WTC11 (cell line): ENCODE measurements at regions not wholly inside any gene's neighbourhood (a gene's known extent, or its start where the extent isn't known, plus 50 kb on each side); places are given as distances from the start of the nearest gene placed in this dataset.

Source experiments
- ATAC-seq: fragments of 200-7000 bp; cut with Tn5 transposase; 2 replicates; pipeline ENCODE4 v1.10.0; 2021; ENCODE audit warnings: mild to moderate bottlenecking, moderate library complexity
- CTCF ChIA-PET: fragments of 300-600 bp; sonication (Branson Sonifier 250); formaldehyde crosslinking; loops from one replicate; lab custom pipeline; 2021; ENCODE audit warnings: antibody characterized with exemption; lab: Charles Lee
- POLR2A ChIA-PET: fragments of 350-600 bp; sonication (Branson Sonifier 250); formaldehyde crosslinking; loops from one replicate; lab custom pipeline; 2021; ENCODE audit warnings: antibody characterized with exemption; lab: Charles Lee
- DNase-seq: peaks from one replicate; pipeline ENCODE4 v3.0.0; 2021; ENCODE audit warnings: low spot score
- H3K27ac Mint-ChIP-seq: 2 replicates; pipeline ENCODE4 v1.8.0; 2021; ENCODE audit warnings: mixed read lengths
- H3K27me3 Mint-ChIP-seq: 2 replicates; pipeline ENCODE4 v1.8.0; 2021; ENCODE audit warnings: low read depth, mild to moderate bottlenecking, moderate library complexity, mixed read lengths
- H3K36me3 Mint-ChIP-seq: 2 replicates; pipeline ENCODE4 v1.8.0; 2021; ENCODE audit warnings: mixed read lengths
- H3K4me1 Mint-ChIP-seq: 2 replicates; pipeline ENCODE4 v1.8.0; 2022; ENCODE audit warnings: mixed read lengths
- H3K4me3 Mint-ChIP-seq: 2 replicates; pipeline ENCODE4 v1.8.0; 2021; ENCODE audit warnings: mild to moderate bottlenecking, moderate library complexity, mixed read lengths
- H3K9me3 Mint-ChIP-seq: 2 replicates; pipeline ENCODE4 v1.8.0; 2021; ENCODE audit warnings: mixed read lengths
- ESRRA ChIP-seq: sonication (generic); formaldehyde crosslinking; IDR thresholded peaks from 2 replicates; pipeline ENCODE4 v1.8.1; 2022; ENCODE audit warnings: mild to moderate bottlenecking, missing genetic modification reagents, borderline replicate concordance
- FOXJ3 ChIP-seq: sonication (generic); formaldehyde crosslinking; IDR thresholded peaks from 2 replicates; pipeline ENCODE4 v1.9.0; 2021; ENCODE audit warnings: missing genetic modification reagents, mild to moderate bottlenecking, borderline replicate concordance
- GTF2I ChIP-seq: fragments of 250-450 bp; sonication (Bioruptor Pico); conservative IDR thresholded peaks from 2 replicates; pipeline ENCODE4 v1.4.0; 2021; ENCODE audit warnings: mild to moderate bottlenecking
- JAZF1 ChIP-seq: fragments of 250-450 bp; sonication (Bioruptor Pico); IDR thresholded peaks from 2 replicates; pipeline ENCODE4 v1.9.0; 2021; ENCODE audit warnings: moderate library complexity, mild to moderate bottlenecking, inconsistent platforms
- JUN ChIP-seq: sonication (generic); formaldehyde crosslinking; IDR thresholded peaks from 2 replicates; pipeline ENCODE4 v1.8.0; 2023; ENCODE audit warnings: mild to moderate bottlenecking, missing genetic modification reagents
- MYBL2 ChIP-seq: sonication (generic); formaldehyde crosslinking; IDR thresholded peaks from 2 replicates; pipeline ENCODE4 v1.8.1; 2023; ENCODE audit warnings: mild to moderate bottlenecking, moderate library complexity, missing genetic modification reagents
- NFATC4 ChIP-seq: fragments of 250-450 bp; sonication (Bioruptor Pico); IDR thresholded peaks from 2 replicates; pipeline ENCODE4 v1.9.0; 2021; ENCODE audit warnings: mild to moderate bottlenecking
- OVOL2 ChIP-seq: fragments of 250-450 bp; sonication (Bioruptor Pico); IDR thresholded peaks from 2 replicates; pipeline ENCODE4 v1.9.0; 2021; ENCODE audit warnings: mild to moderate bottlenecking, borderline replicate concordance
- SOX15 ChIP-seq: fragments of 250-450 bp; sonication (Bioruptor Pico); IDR thresholded peaks from 2 replicates; pipeline ENCODE4 v1.9.0; 2021; ENCODE audit warnings: mild to moderate bottlenecking
- TEAD1 ChIP-seq: sonication (generic); formaldehyde crosslinking; IDR thresholded peaks from 2 replicates; pipeline ENCODE4 v1.8.0; 2022; ENCODE audit warnings: mild to moderate bottlenecking, missing genetic modification reagents
- TEAD4 ChIP-seq: sonication (generic); formaldehyde crosslinking; IDR thresholded peaks from 2 replicates; pipeline ENCODE4 v1.8.0; 2022; ENCODE audit warnings: mild to moderate bottlenecking, missing genetic modification reagents
- ZBTB21 ChIP-seq: sonication (generic); formaldehyde crosslinking; IDR thresholded peaks from 2 replicates; pipeline ENCODE4 v1.8.1; 2023; ENCODE audit warnings: mild to moderate bottlenecking, missing genetic modification reagents, borderline replicate concordance
- TF ChIP-seq, protein P1 (sequence below): sonication (generic); formaldehyde crosslinking; IDR thresholded peaks from 2 replicates; pipeline ENCODE4 v1.8.0; 2022; ENCODE audit warnings: mild to moderate bottlenecking, missing genetic modification reagents
- TF ChIP-seq, protein P2 (sequence below): sonication (generic); formaldehyde crosslinking; IDR thresholded peaks from 2 replicates; pipeline ENCODE4 v1.8.1; 2022; ENCODE audit warnings: mild to moderate bottlenecking, missing genetic modification reagents, moderate library complexity, borderline replicate concordance
- TF ChIP-seq, protein P3 (sequence below): fragments of 250-450 bp; sonication (Bioruptor Pico); conservative IDR thresholded peaks from 2 replicates; pipeline ENCODE4 v1.9.0; 2021; ENCODE audit warnings: mild to moderate bottlenecking
- TF ChIP-seq, protein P4 (sequence below): sonication (generic); formaldehyde crosslinking; IDR thresholded peaks from 2 replicates; pipeline ENCODE4 v1.8.1; 2022; ENCODE audit warnings: mild to moderate bottlenecking, moderate library complexity, missing genetic modification reagents
- TF ChIP-seq, protein P5 (sequence below): sonication (generic); formaldehyde crosslinking; IDR thresholded peaks from 2 replicates; pipeline ENCODE4 v1.8.0; 2022; ENCODE audit warnings: mild to moderate bottlenecking, missing genetic modification reagents
- TF ChIP-seq, protein P6 (sequence below): sonication (generic); formaldehyde crosslinking; IDR thresholded peaks from 2 replicates; pipeline ENCODE4 v1.8.1; 2023; ENCODE audit warnings: mild to moderate bottlenecking, missing genetic modification reagents, moderate library complexity

DNA sequence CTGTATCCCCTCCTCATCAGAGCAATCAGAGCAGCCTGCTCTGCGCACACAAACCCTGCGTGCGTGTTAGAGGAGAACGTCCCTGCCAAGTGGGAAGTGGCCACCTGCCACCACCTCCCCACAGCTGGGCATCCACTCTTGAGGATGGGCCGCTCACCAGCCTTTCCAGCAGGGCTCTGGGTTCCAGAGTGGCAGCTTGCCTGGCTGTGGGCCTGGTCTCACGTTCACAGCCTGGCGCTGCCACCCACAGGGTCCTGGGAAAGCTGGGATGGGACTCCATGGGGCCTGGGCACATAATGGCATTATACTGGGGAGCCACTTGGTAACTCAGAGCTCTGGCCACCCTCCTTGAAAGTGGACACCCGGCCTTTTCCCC, 151.1 kb upstream of the PPP2R2D start:
- H3K9me3 Mint-ChIP-seq: no peaks in the 10 kb centered on the region
- POLR2A ChIA-PET: no interaction called here
- H3K4me1 Mint-ChIP-seq: peaks cover 31% of the 10 kb centered on the region
- no peak for DNase-seq
- no peaks in the 10 kb centered on the region; the same call in 1 of the 2 replicates for H3K27me3 Mint-ChIP-seq
- no peak for ATAC-seq
- no peak overlapping the region for H3K27ac Mint-ChIP-seq
- H3K4me3 Mint-ChIP-seq: no peak overlapping the region
- no peaks in the 10 kb centered on the region for H3K36me3 Mint-ChIP-seq
- TF ChIP-seq GTF2I (no peak), NFATC4 (CRISPR knock-in tag) (no peak), FOXJ3 (CRISPR knock-in tag) (no peak), TEAD1 (CRISPR knock-in tag) (no peak), TEAD4 (no peak), SOX15 (no peak), MYBL2 (CRISPR knock-in tag) (no peak), JUN (CRISPR knock-in tag) (no peak), ZBTB21 (CRISPR knock-in tag) (no peak), OVOL2 (CRISPR knock-in tag) (no peak), JAZF1 (CRISPR knock-in tag) (no peak)
- TF ChIP-seq, protein P1, sequence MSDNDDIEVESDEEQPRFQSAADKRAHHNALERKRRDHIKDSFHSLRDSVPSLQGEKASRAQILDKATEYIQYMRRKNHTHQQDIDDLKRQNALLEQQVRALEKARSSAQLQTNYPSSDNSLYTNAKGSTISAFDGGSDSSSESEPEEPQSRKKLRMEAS (CRISPR knock-in tag): no peak
- TF ChIP-seq, protein P2, sequence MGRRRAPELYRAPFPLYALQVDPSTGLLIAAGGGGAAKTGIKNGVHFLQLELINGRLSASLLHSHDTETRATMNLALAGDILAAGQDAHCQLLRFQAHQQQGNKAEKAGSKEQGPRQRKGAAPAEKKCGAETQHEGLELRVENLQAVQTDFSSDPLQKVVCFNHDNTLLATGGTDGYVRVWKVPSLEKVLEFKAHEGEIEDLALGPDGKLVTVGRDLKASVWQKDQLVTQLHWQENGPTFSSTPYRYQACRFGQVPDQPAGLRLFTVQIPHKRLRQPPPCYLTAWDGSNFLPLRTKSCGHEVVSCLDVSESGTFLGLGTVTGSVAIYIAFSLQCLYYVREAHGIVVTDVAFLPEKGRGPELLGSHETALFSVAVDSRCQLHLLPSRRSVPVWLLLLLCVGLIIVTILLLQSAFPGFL (CRISPR knock-in tag): no peak
- TF ChIP-seq, protein P3, sequence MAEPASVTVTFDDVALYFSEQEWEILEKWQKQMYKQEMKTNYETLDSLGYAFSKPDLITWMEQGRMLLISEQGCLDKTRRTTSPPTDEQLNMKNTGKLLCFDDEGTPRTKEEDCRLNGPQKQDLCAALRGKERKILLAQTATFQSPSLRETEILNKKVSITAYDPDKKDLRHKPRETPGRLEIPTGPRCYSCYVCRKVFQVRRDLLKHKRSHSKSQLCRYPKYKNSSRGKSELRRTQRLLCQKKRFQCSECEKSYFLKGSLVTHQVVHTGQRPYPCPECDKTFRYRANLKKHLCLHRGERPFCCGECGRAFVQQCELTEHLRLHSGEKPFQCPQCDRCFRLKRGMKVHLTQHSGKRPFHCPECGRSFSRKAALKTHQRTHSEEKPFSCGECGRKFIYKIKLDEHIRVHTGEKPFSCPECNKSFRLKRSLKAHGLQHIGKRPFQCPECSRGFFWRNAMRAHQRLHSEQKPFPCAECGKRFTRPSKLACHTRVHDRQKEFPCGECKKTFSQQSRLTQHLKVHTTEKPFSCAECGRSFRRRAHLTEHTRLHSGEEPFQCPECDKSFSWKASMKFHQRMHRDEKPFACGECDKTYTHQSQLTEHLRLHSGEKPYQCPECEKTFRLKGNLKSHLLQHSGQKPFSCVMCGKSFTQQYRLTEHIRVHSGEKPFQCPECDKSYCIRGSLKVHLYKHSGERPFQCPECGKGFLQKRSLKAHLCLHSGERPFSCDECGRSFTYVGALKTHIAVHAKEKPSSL: no peak
- TF ChIP-seq, protein P4, sequence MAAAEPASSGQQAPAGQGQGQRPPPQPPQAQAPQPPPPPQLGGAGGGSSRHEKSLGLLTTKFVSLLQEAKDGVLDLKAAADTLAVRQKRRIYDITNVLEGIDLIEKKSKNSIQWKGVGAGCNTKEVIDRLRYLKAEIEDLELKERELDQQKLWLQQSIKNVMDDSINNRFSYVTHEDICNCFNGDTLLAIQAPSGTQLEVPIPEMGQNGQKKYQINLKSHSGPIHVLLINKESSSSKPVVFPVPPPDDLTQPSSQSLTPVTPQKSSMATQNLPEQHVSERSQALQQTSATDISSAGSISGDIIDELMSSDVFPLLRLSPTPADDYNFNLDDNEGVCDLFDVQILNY (CRISPR knock-in tag): no peak
- TF ChIP-seq, protein P5, sequence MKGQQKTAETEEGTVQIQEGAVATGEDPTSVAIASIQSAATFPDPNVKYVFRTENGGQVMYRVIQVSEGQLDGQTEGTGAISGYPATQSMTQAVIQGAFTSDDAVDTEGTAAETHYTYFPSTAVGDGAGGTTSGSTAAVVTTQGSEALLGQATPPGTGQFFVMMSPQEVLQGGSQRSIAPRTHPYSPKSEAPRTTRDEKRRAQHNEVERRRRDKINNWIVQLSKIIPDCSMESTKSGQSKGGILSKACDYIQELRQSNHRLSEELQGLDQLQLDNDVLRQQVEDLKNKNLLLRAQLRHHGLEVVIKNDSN: no peak
- TF ChIP-seq, protein P6, sequence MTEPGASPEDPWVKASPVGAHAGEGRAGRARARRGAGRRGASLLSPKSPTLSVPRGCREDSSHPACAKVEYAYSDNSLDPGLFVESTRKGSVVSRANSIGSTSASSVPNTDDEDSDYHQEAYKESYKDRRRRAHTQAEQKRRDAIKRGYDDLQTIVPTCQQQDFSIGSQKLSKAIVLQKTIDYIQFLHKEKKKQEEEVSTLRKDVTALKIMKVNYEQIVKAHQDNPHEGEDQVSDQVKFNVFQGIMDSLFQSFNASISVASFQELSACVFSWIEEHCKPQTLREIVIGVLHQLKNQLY (CRISPR knock-in tag): no peak
- CTCF ChIA-PET: no interaction called here

DNA sequence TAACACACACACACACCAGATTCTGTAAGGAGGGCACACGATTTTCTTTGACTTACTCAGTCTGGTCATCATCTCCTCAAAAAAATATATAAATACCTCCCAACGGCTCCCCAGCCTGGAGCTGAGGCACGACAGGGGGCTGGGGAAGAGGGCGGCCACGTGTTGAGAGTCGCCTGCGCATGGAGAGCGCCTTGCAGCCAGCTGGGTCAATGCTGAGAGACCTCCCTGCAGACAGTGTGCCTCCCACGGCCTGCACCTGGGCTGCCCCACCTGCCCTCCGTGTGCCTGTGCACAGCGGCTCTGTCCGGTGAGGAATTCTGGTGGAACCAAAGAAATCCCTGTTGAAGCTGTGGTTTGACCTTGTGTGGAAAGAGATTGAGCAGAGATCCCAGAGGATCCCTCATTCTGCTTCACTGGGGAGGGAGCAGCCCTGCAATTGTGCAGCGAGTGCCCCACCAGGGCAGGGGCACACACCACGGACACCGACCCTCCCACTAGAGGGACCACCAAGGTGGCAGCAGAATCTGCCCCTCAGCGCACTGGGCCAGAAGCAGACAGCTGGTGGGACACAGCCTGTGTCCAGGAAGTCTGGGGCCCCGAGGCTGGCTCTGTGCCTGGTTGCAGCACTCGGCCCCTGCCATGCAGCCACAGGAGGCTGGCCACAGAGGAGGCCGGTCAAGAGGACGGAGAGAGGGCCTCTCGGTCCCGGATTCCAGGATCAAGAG, 150.5 kb upstream of the PPP2R2D start:
- no peak for DNase-seq

More for the DNA sequence above, 150.5 kb upstream of the PPP2R2D start:
- Mint-ChIP-seq H3K27me3 (no peaks in the 10 kb centered on the region; the same call in 1 of the 2 replicates), H3K27ac (no peak overlapping the region), H3K4me3 (no peak overlapping the region), H3K36me3 (no peaks in the 10 kb centered on the region), H3K4me1 (peaks cover 31% of the 10 kb centered on the region), H3K9me3 (no peaks in the 10 kb centered on the region)
- POLR2A ChIA-PET: no interaction called here
- CTCF ChIA-PET: interaction anchor here (1.3 kb wide), 1 partner anchor 23 kb away, joined by 3 read pairs; no protein-coding TSS in a partner anchor
- no peak for TF ChIP-seq ESRRA
- no peak for ATAC-seq
